ENCODE measurements at regions not wholly inside any gene's neighbourhood (a gene's known extent, or its start where the extent isn't known, plus 50 kb on each side); places are given as distances from the start of the nearest gene placed in this dataset.
A peak's percentile ranks its signal among the peaks of the same experiment; 100 is the strongest.
"Not testable (repeated sequence)": the region's sequence is repeated elsewhere in the genome, so short reads cannot be mapped to it uniquely, and the experiment has no call there.

DNA sequence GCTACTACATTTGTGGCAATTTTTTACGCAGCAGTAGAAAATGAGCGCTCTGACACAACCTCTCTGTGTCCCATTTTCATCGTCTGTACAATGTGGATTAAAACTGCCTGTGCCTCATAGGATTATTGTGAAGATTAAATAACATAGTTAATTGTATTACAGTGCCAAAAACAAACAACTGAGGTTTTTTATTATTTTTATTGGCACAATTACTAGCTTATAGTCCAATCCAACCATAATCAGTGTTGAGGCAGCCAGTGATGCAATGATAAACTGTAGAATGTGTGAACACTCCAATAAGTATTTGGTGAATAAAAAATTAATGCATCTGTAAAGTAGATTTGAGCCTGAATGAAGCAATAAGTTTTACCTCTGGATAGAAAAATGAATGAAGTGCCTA, 588.3 kb downstream of the DNAH5 start:
- no peak for DNase-seq (ENCODE audit: extremely low read depth, low read depth)

DNA sequence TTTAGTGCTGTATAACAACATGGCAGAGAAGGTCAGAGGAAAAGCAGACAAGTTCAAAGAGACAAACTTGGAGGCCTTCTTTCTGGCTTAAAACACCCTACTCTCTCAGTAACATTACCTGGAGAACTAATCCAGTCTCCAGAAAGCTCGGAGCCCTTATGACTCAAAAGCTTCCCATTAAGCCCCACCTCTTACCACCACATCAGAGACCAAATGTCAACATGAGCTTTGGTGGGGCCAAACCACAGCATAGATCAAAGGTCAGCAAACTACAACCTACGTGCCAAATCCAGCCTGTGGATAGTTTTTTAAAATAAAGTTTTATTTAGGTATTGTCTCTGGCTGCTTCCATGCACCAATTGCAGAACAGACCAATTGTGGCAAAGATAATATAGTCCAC, 589.9 kb downstream of the DNAH5 start:
- DNase-seq (ENCODE audit: extremely low read depth, low read depth), result no peak

- DNase-seq (ENCODE audit: extremely low read depth, low read depth), result peak; percentile 3
Measured at GRCh38 chr5:13350767-13351166, 593.7 kb downstream of the DNAH5 start.

DNA sequence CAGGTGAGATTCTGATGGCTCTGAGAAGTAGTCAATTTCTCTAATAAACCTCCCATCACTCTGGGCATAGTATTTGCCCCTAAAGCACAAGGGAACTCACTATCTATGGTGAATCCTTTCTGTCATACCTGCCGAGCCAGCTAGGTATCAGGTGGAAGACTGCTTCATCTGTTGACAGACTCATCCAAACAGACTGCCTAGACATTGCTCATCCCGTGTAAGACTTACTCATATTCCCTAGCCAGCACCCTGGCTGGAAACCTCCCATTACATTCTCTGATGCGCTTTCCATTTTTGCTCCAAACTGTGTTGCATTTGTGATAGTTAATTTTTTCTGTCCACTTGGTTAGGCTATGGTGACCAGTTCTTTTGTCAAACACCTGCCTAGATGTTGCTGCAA, 595.9 kb downstream of the DNAH5 start:
- DNase-seq (ENCODE audit: extremely low read depth, low read depth), result no peak

GRCh38 chr5:13346401-13346800, 598.1 kb downstream of the DNAH5 start:
- DNase-seq (ENCODE audit: extremely low read depth, low read depth), result no peak

- no peak for DNase-seq (ENCODE audit: extremely low read depth, low read depth)
Measured at GRCh38 chr5:13339093-13339492, 605.4 kb downstream of the DNAH5 start.

GRCh38 chr5:13335026-13335425, 609.5 kb downstream of the DNAH5 start:
- DNase-seq (ENCODE audit: extremely low read depth, low read depth), result not testable (repeated sequence)

DNA sequence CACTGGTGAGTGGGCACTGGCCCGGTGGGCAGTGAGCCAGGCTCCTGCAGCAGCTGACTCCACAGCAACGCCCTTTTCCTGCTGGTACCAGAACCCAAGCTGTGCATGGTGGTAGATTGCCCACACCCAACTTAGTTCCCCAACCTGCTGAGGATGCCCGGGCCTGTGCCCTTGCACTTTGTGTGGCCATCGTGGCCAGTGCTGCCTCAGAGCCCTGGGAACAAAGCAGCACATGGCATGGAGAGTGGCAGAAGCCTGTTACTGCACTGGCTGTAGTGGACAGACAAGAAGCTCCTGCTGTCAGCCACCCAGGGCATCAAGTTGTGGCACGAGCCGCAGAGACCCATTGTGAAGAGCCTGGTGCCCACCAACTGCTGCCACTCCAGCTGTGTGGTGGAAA, 612.9 kb downstream of the DNAH5 start:
- DNase-seq (ENCODE audit: extremely low read depth, low read depth), result no peak

DNA sequence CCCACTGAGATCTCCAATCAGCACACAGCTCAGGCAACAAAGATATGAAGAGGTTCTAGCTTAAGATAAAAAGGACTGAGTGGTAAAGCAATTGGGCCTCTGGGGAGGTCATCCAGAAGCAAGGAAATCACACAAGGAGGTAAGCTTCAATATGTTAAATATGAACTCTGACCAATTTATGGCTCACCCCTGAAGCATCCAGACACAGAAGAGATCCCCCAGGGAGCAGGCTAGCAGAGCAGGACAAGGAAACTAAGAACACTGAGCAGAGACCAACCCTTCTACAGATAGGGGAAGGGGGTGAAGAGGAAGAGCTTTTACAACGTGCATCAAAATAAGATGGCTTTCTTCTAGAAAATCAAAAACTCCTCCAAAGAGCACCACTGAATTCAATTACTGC, 616.2 kb downstream of the DNAH5 start:
- no peak for DNase-seq (ENCODE audit: extremely low read depth, low read depth)

- DNase-seq (ENCODE audit: extremely low read depth, low read depth), result no peak
Measured at GRCh38 chr5:13325765-13326164, 618.7 kb downstream of the DNAH5 start.

DNA sequence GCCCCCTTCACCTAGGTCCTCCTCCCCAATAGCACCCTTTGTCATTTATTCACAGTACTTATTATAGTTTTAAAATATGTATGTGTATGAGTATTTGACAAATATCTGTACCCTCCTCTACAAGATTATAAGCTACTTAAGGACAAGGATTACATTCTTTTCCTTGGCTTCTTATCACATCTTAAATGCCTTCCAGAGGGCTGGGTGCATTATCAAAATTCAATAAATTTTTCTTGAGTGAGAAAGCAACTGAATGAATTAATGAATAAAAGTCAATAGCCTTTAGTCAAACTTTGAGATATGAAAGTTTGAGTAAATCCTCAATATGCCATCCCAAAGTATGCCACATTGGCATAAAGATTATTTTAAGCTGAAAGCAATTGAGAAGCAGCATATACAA, 621.7 kb downstream of the DNAH5 start:
- DNase-seq (ENCODE audit: extremely low read depth, low read depth), result no peak

DNA sequence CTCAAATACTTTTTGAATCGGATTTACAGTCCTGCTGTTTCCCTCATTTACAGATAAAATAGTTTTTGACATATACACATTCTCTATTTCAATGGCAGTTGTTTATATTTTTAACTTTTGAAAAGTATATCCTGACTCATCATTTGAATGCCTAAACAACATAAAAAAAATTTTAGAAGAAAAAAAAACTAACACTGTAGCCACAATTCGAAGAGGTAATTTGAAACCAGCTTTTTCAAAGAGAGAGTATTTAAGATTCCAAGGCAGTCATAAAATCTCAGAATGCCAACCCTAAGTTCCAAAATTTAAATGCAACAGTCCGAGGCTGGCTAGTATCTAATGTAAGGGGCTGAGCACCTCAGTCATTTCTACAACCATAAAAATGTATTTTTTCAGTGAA, 626.8 kb downstream of the DNAH5 start:
- no peak for DNase-seq (ENCODE audit: extremely low read depth, low read depth)

GRCh38 chr5:13316176-13316575, 628.3 kb downstream of the DNAH5 start:
- DNase-seq (ENCODE audit: extremely low read depth, low read depth), result no peak

DNA sequence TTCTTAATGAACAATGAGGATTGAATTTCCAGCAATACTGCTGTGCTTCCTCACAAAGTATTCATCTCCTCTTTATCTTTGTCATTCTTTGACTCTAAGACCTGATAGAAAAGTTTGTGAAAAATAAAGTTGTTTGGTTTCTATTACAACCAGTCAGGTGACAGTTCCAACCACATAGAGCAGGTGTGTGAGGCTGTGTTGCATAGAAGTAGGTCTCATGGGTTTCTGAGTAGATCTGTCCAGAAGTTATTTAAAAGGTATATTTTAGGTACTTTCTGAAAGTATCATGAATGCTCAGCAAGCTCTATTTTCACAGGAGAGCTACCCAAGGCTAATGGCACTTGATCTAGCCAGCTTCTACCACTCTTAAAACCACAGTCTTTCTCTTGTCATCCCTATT, 637.0 kb downstream of the DNAH5 start:
- no peak for DNase-seq (ENCODE audit: extremely low read depth, low read depth)

DNA sequence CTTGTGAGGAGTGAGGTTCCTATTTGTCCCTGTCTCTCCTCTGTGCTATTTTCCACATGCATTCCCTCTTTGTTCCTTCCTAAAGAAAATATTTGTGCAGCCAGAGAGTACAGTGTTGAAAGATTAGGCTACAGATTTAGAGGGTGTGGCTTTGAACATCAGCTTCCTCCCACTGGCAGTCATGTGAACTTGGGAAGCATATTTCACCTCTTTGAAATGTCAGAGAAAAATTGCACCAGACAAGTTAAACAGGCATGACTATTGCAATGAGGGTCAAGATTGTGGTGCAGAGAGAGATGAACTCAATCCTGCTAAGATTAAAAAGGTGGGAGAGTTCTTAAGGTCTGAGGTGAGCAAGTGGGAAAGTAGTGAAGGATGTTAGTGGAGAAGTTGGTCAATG, 641.0 kb downstream of the DNAH5 start:
- peak; percentile 2 for DNase-seq (ENCODE audit: extremely low read depth, low read depth)

- no peak for DNase-seq (ENCODE audit: extremely low read depth, low read depth)
Measured at GRCh38 chr5:13278811-13279210, 665.7 kb downstream of the DNAH5 start.

DNA sequence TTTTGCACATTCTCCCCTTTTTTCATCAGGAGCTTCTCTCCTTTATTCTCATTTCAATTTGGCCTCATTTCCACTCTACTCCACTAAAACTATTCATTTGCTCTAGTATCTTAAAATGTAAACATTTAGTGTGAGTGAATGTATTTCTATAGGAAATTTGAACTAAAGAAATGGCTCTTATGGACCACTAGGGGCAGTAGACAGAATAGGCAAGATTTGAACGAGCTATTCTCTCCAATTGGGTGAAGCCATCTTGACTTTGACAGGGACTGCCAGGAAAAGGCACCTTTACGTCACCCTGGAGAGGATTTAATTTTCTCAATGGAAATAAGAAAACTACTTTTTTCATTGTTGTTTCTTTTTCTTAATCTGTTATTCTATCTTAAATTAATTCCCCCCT, 666.3 kb downstream of the DNAH5 start:
- DNase-seq (ENCODE audit: extremely low read depth, low read depth), result peak; percentile 1

GRCh38 chr5:13276156-13276555, 668.3 kb downstream of the DNAH5 start:
- DNase-seq (ENCODE audit: extremely low read depth, low read depth), result no peak

- no peak for DNase-seq (ENCODE audit: extremely low read depth, low read depth)
Measured at GRCh38 chr5:13263701-13264100, 680.8 kb downstream of the DNAH5 start.

DNA sequence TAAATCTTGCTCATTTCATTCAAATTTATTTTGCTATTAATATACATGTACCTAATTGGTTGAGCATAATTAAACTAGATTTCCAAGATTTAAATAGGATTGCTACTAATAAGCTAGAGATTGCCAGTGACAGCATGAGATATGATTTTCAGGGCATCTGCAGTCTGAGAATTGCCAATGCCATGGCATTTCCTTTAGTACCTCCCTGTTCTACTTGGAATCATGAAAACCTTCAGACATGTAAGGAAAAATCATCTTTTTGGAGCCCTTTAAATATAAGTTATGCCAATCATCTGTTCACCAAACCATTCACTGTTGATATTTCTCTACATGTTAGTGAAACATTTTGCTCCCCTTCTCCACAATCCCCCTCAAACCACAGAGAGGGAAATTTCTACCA, 691.4 kb downstream of the DNAH5 start:
- DNase-seq (ENCODE audit: extremely low read depth, low read depth), result no peak

GRCh38 chr5:13252699-13253098, 691.8 kb downstream of the DNAH5 start:
- no peak for DNase-seq (ENCODE audit: extremely low read depth, low read depth)

DNA sequence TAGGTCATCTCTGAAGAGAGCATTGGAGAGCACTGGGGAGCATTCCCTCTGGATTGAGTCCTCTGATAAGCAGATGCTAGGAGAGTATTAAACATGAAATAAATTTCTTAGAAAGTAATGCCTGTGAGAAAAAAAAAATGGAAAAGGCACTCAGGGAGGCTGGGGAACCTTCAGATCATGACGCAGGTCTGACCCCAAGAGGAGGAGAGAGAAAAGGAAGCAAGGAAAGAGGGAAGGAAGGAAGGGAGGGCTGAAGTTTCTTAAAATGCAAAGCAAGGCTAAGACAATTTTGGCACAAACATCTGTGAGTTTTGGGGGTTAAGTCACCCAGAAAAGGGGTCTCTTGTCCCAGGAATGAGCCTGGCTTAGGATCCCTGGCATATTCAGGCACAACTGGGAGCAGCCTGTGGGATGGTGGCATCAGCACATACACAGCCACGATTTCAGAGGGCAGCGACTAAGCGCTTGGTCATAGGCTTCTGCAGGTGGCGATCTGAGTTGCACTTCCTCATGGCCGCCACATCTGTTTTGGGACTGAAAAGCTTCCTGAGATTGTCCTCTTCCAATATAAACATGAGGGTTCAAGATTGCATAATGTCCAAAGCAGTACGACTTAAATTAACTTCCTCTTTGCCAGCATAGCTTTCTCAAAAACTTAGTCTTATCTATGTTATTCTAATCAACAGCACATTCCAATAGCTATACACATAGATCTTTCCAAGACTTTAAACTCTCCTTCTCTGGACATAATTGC, 692.7 kb downstream of the DNAH5 start:
- no peak for DNase-seq (ENCODE audit: extremely low read depth, low read depth)
